ENCODE measurements at regions not wholly inside any gene's neighbourhood (a gene's known extent, or its start where the extent isn't known, plus 50 kb on each side); places are given as distances from the start of the nearest gene placed in this dataset.

DNA sequence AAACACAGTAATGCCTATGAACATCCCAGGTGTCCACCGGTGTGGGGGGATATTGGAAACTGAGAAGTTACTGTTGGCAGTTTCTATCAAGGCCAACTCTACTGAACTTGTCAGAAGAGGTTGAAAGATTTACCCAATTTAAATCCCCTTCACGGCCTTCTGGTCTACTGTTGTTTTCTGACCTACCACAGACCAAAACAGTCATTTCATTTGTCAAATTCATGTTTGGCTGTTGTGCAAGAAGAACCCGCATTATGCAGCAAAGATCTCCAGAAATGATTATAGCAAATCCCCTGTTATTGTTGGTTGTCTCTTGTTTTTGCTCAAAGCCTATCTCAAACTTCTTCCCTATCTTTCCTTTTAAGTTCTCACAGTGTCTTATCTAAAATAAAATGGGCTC lies 73.1 kb upstream of the MAF start:
- DNase-seq (ENCODE audit: low spot score), result no peak
- TF ChIP-seq, protein P1, sequence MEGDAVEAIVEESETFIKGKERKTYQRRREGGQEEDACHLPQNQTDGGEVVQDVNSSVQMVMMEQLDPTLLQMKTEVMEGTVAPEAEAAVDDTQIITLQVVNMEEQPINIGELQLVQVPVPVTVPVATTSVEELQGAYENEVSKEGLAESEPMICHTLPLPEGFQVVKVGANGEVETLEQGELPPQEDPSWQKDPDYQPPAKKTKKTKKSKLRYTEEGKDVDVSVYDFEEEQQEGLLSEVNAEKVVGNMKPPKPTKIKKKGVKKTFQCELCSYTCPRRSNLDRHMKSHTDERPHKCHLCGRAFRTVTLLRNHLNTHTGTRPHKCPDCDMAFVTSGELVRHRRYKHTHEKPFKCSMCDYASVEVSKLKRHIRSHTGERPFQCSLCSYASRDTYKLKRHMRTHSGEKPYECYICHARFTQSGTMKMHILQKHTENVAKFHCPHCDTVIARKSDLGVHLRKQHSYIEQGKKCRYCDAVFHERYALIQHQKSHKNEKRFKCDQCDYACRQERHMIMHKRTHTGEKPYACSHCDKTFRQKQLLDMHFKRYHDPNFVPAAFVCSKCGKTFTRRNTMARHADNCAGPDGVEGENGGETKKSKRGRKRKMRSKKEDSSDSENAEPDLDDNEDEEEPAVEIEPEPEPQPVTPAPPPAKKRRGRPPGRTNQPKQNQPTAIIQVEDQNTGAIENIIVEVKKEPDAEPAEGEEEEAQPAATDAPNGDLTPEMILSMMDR (IDR thresholded peaks at IDR 0.05; ENCODE audit: unreplicated experiment), result no peak
- Mint-ChIP-seq H3K36me3 (ENCODE audit: low read depth, unreplicated experiment) (no peaks in the 10 kb centered on the region), H3K4me1 (ENCODE audit: unreplicated experiment) (no peaks in the 10 kb centered on the region), H3K27me3 (ENCODE audit: unreplicated experiment) (peaks cover 1% of the 10 kb centered on the region), H3K9me3 (ENCODE audit: unreplicated experiment) (peaks cover 9% of the 10 kb centered on the region), H3K27ac (ENCODE audit: unreplicated experiment) (no peak overlapping the region), H3K4me3 (ENCODE audit: unreplicated experiment) (no peak overlapping the region)

DNA sequence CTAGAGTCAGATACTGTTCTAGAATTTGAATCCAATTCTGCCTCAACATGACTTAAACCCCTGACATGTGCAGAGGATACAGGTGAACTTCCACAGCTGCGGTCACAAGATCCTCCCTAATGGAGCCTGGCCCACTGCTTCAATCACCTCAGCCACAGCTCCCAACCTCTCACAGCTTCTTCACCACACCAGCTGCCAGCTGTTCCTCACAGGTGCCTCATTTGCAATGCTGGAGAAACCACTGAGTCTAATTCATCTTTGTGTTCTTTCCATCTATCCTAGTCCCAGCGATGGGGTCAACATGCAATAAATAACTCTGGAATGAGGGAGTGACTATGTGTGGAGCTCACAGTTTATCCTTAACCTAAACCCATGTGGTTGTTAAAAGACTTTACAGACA lies 72.0 kb upstream of the MAF start:
- TF ChIP-seq, protein P1 (IDR thresholded peaks at IDR 0.05; ENCODE audit: unreplicated experiment), result no peak
- no peak overlapping the region for H3K4me3 Mint-ChIP-seq (ENCODE audit: unreplicated experiment)
- DNase-seq (ENCODE audit: low spot score), result no peak
- no peaks in the 10 kb centered on the region for H3K4me1 Mint-ChIP-seq (ENCODE audit: unreplicated experiment)
- peaks cover 1% of the 10 kb centered on the region for H3K27me3 Mint-ChIP-seq (ENCODE audit: unreplicated experiment)
- no peaks in the 10 kb centered on the region for H3K36me3 Mint-ChIP-seq (ENCODE audit: low read depth, unreplicated experiment)
- no peak overlapping the region for H3K27ac Mint-ChIP-seq (ENCODE audit: unreplicated experiment)
- peaks cover 9% of the 10 kb centered on the region for H3K9me3 Mint-ChIP-seq (ENCODE audit: unreplicated experiment)

DNA sequence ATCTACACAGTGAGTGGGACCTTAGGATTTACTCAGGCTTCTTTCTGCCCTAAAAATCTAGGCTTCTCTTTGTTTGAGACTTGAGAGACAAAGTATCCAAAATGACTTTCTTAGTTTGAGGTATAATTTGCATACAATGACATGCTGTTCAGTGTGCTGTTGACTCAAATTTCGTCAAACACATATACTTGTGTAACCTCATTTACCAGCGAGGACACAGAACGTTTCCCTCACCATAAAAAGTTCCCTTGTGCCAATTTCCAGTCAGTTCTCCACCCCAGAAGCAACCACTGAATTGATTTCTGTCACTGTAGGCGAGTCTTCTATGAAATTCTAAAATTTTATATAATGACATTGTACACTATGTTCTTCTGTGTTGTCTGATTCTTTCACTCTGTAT lies 68.0 kb upstream of the MAF start:
- Mint-ChIP-seq H3K27me3 (ENCODE audit: unreplicated experiment) (no peaks in the 10 kb centered on the region), H3K27ac (ENCODE audit: unreplicated experiment) (no peak overlapping the region), H3K4me1 (ENCODE audit: unreplicated experiment) (peaks cover 5% of the 10 kb centered on the region), H3K4me3 (ENCODE audit: unreplicated experiment) (no peak overlapping the region), H3K36me3 (ENCODE audit: low read depth, unreplicated experiment) (no peaks in the 10 kb centered on the region), H3K9me3 (ENCODE audit: unreplicated experiment) (peaks cover 9% of the 10 kb centered on the region)
- TF ChIP-seq, protein P1 (IDR thresholded peaks at IDR 0.05; ENCODE audit: unreplicated experiment), result no peak
- no peak for DNase-seq (ENCODE audit: low spot score)

DNA sequence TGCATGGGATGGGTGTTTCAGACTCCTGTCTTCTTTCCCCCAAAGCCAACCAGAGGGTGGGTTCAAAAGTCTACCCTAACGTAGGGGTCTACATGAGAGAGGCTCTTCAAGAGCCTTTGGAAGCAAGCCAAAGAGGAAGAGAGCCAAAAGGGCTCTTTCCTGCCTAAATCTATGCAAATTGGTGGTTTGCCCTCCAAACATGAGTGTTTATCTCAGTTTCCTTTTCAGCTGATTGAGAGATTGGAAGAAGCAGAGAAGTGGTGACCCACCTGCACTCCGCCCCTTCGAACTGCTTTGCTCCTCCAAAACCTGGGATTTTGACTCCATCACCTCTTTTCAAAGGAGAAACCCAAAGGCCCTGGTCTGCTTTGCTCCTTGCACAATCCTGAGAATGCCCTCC lies 65.4 kb upstream of the MAF start:
- DNase-seq (ENCODE audit: low spot score), result no peak
- Mint-ChIP-seq H3K4me3 (ENCODE audit: unreplicated experiment) (no peak overlapping the region), H3K27me3 (ENCODE audit: unreplicated experiment) (no peaks in the 10 kb centered on the region), H3K27ac (ENCODE audit: unreplicated experiment) (no peak overlapping the region), H3K4me1 (ENCODE audit: unreplicated experiment) (peaks cover 5% of the 10 kb centered on the region), H3K36me3 (ENCODE audit: low read depth, unreplicated experiment) (no peaks in the 10 kb centered on the region), H3K9me3 (ENCODE audit: unreplicated experiment) (peaks cover 4% of the 10 kb centered on the region)
- TF ChIP-seq, protein P1 (IDR thresholded peaks at IDR 0.05; ENCODE audit: unreplicated experiment), result no peak

DNA sequence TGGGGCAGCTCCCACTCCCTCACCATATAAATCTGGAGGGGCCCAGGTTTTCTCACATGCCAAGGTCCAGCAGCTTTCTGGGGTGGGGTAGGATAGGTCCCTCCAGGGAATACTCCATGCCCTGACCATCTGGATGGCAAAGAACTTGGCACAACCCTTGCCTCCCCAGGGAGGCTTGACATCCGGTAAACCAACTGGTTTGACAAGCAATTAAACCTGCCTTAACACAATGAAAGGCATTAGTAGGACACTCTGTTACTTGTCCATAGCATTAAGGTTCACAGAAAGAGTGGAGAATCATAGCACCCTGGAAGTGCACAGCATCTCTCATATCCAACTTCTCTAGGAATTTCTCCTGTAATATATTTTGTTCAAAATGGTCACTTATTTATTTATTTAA lies 63.9 kb upstream of the MAF start:
- DNase-seq (ENCODE audit: low spot score), result no peak
- Mint-ChIP-seq H3K4me1 (ENCODE audit: unreplicated experiment) (peaks cover 5% of the 10 kb centered on the region), H3K9me3 (ENCODE audit: unreplicated experiment) (peaks cover under 1% of the 10 kb centered on the region)

More for the DNA sequence above, 63.9 kb upstream of the MAF start:
- Mint-ChIP-seq H3K36me3 (ENCODE audit: low read depth, unreplicated experiment) (no peaks in the 10 kb centered on the region), H3K4me3 (ENCODE audit: unreplicated experiment) (no peak overlapping the region), H3K27ac (ENCODE audit: unreplicated experiment) (no peak overlapping the region), H3K27me3 (ENCODE audit: unreplicated experiment) (no peaks in the 10 kb centered on the region)
- TF ChIP-seq, protein P1 (IDR thresholded peaks at IDR 0.05; ENCODE audit: unreplicated experiment), result no peak

Measured in endothelial cell (in vitro differentiated cells).